HEK293 (cell line): ENCODE measurements at regions not wholly inside any gene's neighbourhood (a gene's known extent, or its start where the extent isn't known, plus 50 kb on each side); places are given as distances from the start of the nearest gene placed in this dataset.
A peak's percentile ranks its signal among the peaks of the same experiment; 100 is the strongest.

Experiments
- CTCF ChIA-PET: fragments of 350-600 bp; formaldehyde crosslinking; extraction: SDS; loops from one replicate; lab custom pipeline; 2021; ENCODE audit warnings: antibody characterized with exemption; lab: Yijun Ruan, JAX
- POLR2A ChIA-PET: fragments of 300-600 bp; formaldehyde crosslinking; extraction: SDS; loops from one replicate; lab custom pipeline; 2020; ENCODE audit warnings: antibody characterized with exemption, inconsistent platforms; lab: Yijun Ruan, JAX
- H3K27ac ChIP-seq: fragments of 200-500 bp; sonication (Bioruptor generic); 2 replicates; pipeline ENCODE4 v1.5.1; 2014; ENCODE audit warnings: low read depth, low read length, control low read depth, inconsistent platforms; ENCODE audit errors: extremely low read depth
- H3K36me3 ChIP-seq, 2 experiments: fragments of 200-500 bp in 1 of 2; sonication (Bioruptor generic) in 1 of 2; 1 replicate in 1 of 2; 2 replicates in 1 of 2; pipeline ENCODE4 v1.5.1; 2014 to 2017; ENCODE audit warnings: inconsistent platforms in 2 of 2, low read length in 2 of 2; ENCODE audit not compliant: control insufficient read depth in 2 of 2, insufficient read depth in 1 of 2
- H3K4me1 ChIP-seq: fragments of 200-500 bp; sonication (Bioruptor generic); 2 replicates; pipeline ENCODE4 v1.5.1; 2014; ENCODE audit warnings: mild to moderate bottlenecking, low read length, inconsistent platforms; ENCODE audit not compliant: control insufficient read depth, insufficient read depth
- H3K4me3 ChIP-seq: 2 replicates; pipeline ENCODE4 v1.5.1; 2011; ENCODE audit warnings: low read depth, mild to moderate bottlenecking, control low read depth, low read length, moderate library complexity
- H3K9me3 ChIP-seq: fragments of 200-500 bp; sonication (Bioruptor generic); 2 replicates; pipeline ENCODE4 v1.5.1; 2014; ENCODE audit warnings: low read depth, low read length, inconsistent platforms; ENCODE audit not compliant: control insufficient read depth, insufficient read depth
- IKZF3 ChIP-seq: fragments of 450-650 bp; IDR thresholded peaks from 2 replicates; pipeline ENCODE4 v1.5.0; 2018; ENCODE audit warnings: missing biosample characterization, mild to moderate bottlenecking, missing genetic modification characterization, moderate library complexity
- MZF1 ChIP-seq: fragments of 450-650 bp; formaldehyde crosslinking; IDR thresholded peaks from 2 replicates; pipeline ENCODE4 v1.5.1; 2017; ENCODE audit warnings: missing biosample characterization, missing genetic modification characterization, borderline replicate concordance
- ZNF169 ChIP-seq: fragments of 450-650 bp; formaldehyde crosslinking; IDR thresholded peaks from 2 replicates; pipeline ENCODE4 v1.5.1; 2016; ENCODE audit warnings: missing biosample characterization, missing genetic modification characterization
- ZNF280D ChIP-seq: fragments of 450-650 bp; formaldehyde crosslinking; IDR thresholded peaks from 2 replicates; pipeline ENCODE4 v1.5.1; 2016; ENCODE audit warnings: missing biosample characterization, missing genetic modification characterization
- ZNF37A ChIP-seq: fragments of 450-650 bp; IDR thresholded peaks from 2 replicates; pipeline ENCODE4 v1.5.1; 2018; ENCODE audit warnings: missing biosample characterization, missing genetic modification characterization
- ZNF433 ChIP-seq: fragments of 450-650 bp; formaldehyde crosslinking; IDR thresholded peaks from 2 replicates; pipeline ENCODE4 v1.5.1; 2016; ENCODE audit warnings: missing biosample characterization, missing genetic modification characterization, low read depth
- ZNF449 ChIP-seq: fragments of 450-650 bp; formaldehyde crosslinking; IDR thresholded peaks from 2 replicates; pipeline ENCODE4 v1.5.1; 2017; ENCODE audit warnings: missing biosample characterization, mild to moderate bottlenecking, missing genetic modification characterization, moderate library complexity
- ZNF544 ChIP-seq: fragments of 450-650 bp; formaldehyde crosslinking; IDR thresholded peaks from 2 replicates; pipeline ENCODE4 v1.5.0; 2017; ENCODE audit warnings: missing biosample characterization, missing genetic modification characterization
- ZNF624 ChIP-seq: fragments of 450-650 bp; formaldehyde crosslinking; IDR thresholded peaks from 2 replicates; pipeline ENCODE4 v1.5.1; 2017; ENCODE audit warnings: missing biosample characterization, missing genetic modification characterization
- ZNF707 ChIP-seq: fragments of 450-650 bp; formaldehyde crosslinking; IDR thresholded peaks from 2 replicates; pipeline ENCODE4 v1.5.1; 2016; ENCODE audit warnings: missing biosample characterization, missing genetic modification characterization
- ZSCAN30 ChIP-seq: fragments of 450-650 bp; IDR thresholded peaks from 2 replicates; pipeline ENCODE4 v1.5.1; 2018; ENCODE audit warnings: missing biosample characterization, mild to moderate bottlenecking, missing genetic modification characterization, moderate library complexity
- TF ChIP-seq, protein P1 (sequence below): IDR thresholded peaks from 2 replicates; pipeline ENCODE4 v1.6.1; 2011; ENCODE audit warnings: mild to moderate bottlenecking, low read depth, low read length, borderline replicate concordance
- TF ChIP-seq, protein P2 (sequence below): fragments of 450-650 bp; formaldehyde crosslinking; IDR thresholded peaks from 2 replicates; pipeline ENCODE4 v1.5.1; 2016; ENCODE audit warnings: missing biosample characterization, missing genetic modification characterization, borderline replicate concordance

GRCh38 chr5:107794741-107795140, 124.0 kb upstream of the EFNA5 start:
- Histone ChIP-seq H3K36me3 (no peaks in the 10 kb centered on the region), H3K9me3 (no peaks in the 10 kb centered on the region), H3K4me1 (no peaks in the 10 kb centered on the region), H3K27ac (no peak overlapping the region), H3K4me3 (no peak overlapping the region)
- ChIA-PET POLR2A (no interaction called here), CTCF (no interaction called here)
- TF ChIP-seq ZNF37A (tag by site-specific recombination), result no peak
- TF ChIP-seq ZNF544, result no peak
- no peak for TF ChIP-seq ZSCAN30 (tag by site-specific recombination)

DNA sequence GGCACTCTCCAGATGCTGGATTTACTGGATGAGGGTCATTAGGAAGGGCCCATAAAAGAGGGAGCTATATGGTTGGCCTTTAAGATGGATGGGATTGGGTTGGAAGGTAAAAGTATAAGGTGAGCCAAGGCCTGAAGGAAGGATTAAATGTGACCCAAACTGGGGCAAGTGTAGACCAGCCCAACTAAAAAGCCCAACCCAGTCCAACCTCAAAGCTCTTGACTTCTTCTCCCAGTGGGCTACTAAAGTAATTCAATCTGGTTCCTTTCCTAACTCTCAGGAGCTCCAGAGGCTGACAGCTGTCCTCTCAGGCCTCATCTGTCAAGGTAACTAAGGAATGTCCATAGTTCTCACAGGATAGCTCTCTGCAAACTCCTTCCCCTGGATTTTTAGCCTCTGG, 122.2 kb upstream of the EFNA5 start:
- Histone ChIP-seq H3K36me3 (no peaks in the 10 kb centered on the region), H3K27ac (no peak overlapping the region), H3K4me1 (no peaks in the 10 kb centered on the region), H3K4me3 (no peak overlapping the region), H3K9me3 (no peaks in the 10 kb centered on the region)
- ChIA-PET CTCF (interaction anchor here (0.6 kb wide), 1 partner anchor 543 kb away, joined by 3 read pairs; no protein-coding TSS in a partner anchor), POLR2A (no interaction called here)
- TF ChIP-seq MZF1 (tag by site-specific recombination) (no peak), ZNF449 (peak; percentile 93)

- Histone ChIP-seq H3K36me3 (no peaks in the 10 kb centered on the region), H3K27ac (no peak overlapping the region), H3K4me1 (no peaks in the 10 kb centered on the region), H3K9me3 (no peaks in the 10 kb centered on the region), H3K4me3 (no peak overlapping the region)
- ChIA-PET CTCF (no interaction called here), POLR2A (no interaction called here)
- TF ChIP-seq ZNF707 (tag by site-specific recombination), result no peak
- TF ChIP-seq, protein P1, sequence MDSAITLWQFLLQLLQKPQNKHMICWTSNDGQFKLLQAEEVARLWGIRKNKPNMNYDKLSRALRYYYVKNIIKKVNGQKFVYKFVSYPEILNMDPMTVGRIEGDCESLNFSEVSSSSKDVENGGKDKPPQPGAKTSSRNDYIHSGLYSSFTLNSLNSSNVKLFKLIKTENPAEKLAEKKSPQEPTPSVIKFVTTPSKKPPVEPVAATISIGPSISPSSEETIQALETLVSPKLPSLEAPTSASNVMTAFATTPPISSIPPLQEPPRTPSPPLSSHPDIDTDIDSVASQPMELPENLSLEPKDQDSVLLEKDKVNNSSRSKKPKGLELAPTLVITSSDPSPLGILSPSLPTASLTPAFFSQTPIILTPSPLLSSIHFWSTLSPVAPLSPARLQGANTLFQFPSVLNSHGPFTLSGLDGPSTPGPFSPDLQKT, result no peak
- no peak for TF ChIP-seq ZNF169 (tag by site-specific recombination)
- TF ChIP-seq ZNF624 (tag by site-specific recombination), result no peak
- TF ChIP-seq IKZF3, result no peak
- no peak for TF ChIP-seq ZNF280D (tag by site-specific recombination)
- TF ChIP-seq ZNF433, result no peak
- TF ChIP-seq, protein P2, sequence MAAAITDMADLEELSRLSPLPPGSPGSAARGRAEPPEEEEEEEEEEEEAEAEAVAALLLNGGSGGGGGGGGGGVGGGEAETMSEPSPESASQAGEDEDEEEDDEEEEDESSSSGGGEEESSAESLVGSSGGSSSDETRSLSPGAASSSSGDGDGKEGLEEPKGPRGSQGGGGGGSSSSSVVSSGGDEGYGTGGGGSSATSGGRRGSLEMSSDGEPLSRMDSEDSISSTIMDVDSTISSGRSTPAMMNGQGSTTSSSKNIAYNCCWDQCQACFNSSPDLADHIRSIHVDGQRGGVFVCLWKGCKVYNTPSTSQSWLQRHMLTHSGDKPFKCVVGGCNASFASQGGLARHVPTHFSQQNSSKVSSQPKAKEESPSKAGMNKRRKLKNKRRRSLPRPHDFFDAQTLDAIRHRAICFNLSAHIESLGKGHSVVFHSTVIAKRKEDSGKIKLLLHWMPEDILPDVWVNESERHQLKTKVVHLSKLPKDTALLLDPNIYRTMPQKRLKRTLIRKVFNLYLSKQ (tag by site-specific recombination), result no peak
These were observed 119.9 kb upstream of the EFNA5 start for GRCh38 chr5:107790671-107791070.
